Inflammatory macrophage treated with lipopolysaccharide for 4 hours (primary cell): ENCODE measurements at regions not wholly inside any gene's neighbourhood (a gene's known extent, or its start where the extent isn't known, plus 50 kb on each side); places are given as distances from the start of the nearest gene placed in this dataset.
A peak's percentile ranks its signal among the peaks of the same experiment; 100 is the strongest.
"Not testable (repeated sequence)": the region's sequence is repeated elsewhere in the genome, so short reads cannot be mapped to it uniquely, and the experiment has no call there.

Source experiments
- DNase-seq: peaks from one replicate; pipeline ENCODE4 v3.0.0-alpha.2; 2020

DNA sequence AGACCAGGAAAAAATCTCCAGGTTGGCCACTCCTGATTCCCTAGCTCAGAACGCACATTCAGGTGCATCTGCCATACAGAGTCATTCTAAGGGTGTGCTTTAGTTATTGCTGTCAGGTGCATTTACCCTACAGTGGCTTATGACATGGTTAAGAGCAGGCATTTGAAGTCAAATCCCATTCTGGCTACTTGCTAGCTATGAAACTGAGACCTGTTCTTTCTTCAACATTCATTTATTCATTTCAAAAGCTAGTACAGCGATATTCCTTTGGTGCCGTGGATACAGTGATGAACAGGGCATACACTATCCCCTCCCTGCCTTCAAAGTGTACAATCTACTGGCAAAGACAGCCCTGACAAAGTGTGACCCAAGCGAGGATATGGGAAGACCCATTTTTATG is 508.3 kb downstream of the NPIPA7 start:
- no peak for DNase-seq

DNA sequence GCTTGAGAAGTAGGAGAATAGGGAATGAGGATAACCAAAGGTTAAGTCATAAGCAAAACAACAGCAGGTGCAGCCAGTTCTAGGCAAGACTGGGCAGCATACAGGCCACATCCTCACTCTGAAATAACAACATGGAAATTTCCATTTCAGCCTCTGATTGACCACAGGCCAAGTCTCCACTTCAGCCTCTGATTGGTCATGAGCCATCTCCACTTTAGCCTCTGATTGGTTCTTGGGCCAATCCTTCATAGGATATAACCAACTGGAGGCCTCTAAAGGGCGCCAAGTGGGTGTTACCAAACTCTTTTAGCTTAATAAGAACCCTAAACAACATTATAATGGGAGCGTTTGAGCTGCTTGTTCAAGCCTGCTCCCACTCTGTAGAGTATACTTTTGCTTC is 512.0 kb downstream of the NPIPA7 start:
- no peak for DNase-seq

DNA sequence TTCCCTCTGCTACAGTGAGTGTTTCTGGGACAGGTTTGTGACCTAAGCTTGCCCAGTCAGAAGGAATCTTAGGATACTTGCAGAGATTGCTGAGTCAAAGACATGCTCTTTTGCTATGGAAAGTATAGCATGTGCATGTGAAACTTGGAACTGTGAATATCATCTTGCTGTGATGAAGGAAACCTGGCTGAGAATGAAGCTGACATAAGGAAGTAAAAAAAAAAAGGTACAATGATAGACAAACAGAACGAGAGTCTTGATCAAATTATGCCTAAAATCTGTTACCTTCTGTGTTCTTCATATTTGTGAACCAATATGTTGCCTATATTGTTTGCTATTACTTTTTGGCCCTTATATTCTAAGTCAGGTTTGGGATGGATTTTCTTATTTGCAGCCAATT is 525.7 kb downstream of the NPIPA7 start:
- DNase-seq: no peak

DNA sequence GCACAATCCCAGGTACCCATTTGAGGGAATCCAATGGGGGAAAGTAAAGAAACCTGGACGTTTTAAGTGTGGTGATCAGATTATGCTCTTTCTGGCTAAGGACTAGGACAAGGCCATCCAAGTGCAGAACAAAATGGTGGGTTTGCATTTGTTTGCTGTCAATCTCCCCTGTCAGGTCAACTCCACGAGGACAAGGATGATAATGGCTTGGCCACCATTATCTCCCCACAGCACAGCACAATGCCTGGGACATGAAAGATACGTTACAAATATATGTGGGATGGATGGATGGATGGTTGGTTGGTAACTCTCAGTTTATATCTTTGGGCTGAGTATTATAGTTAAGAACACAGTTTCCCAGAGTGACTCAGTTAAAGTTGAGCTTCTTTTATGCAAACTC is 526.9 kb downstream of the NPIPA7 start:
- DNase-seq: no peak

DNA sequence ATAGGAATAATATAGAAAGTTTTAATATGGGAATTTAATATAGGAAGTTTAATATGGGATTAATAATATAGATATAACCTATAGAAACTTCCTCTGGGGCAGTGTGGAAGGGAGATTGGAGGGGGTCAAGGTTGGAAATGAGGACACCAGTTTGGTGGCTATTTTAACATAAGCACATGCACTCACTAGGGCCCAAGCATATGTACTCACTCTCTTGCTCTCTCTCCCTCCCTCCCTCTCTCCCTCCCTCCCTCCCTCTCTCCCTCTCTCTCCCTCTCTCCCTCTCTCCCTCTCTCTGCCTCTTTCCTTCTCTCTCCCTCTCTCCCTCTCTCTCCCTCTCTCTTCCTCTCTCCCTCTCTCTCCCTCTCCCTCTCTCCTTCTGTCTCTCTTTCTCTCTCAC is 528.1 kb downstream of the NPIPA7 start:
- DNase-seq: no peak

DNA sequence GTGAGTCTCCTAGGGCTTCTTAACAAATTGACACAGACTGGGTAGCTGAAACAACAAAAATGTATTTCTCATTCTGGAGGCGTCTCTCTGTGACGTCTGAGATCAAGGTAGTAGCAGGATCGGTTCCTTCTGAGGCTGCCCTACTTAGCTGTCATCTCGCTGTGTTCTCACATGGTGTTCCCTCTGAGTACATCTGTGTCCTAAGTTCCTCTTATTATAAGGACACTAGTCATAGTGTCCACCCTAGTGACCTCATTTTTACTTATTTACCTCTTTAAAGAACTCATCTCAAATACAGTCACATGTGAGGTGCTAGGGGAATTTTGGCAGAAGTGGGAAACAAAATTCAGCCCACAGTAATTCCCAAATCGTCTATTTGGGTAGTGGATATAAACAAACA is 529.1 kb downstream of the NPIPA7 start:
- DNase-seq: peak; percentile 48

DNA sequence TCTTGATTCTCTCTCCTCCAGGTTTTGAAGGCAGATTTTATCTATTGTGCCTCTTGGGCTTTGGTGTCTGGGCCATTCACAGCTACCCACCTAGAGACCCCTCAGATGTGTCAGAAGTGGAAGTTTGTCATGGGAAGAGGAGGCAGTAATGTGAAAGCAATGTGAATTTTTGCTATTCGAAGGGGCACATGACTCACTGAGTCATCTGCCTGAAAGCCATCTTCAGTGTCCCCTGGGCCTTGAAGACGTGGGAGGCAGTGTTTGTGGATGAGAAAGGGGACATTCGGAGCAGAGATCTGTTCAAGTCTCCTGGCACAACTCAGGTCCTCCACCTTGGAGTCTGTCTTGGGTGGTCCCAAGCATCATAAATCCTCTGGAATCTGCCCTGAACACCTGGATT is 530.2 kb downstream of the NPIPA7 start:
- peak; percentile 24 for DNase-seq

DNA sequence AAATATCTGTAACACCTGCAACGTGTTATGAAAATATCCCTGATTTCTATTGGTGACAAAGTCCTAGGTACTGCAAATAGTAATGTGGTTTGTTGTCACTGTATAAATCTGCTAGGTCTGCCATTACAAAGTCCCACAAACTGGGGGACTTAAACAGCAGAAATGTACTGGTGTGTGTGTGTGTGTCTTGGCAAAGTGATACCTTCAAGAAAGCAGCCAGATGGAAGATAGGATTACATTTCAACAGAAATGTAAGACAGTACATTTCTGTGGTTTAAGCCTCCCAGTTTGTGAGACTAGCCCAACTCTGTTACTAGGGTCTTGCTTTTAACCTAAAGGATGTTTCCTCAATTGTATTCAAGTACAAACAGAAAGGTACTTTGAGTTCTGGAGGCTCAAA is 531.7 kb downstream of the NPIPA7 start:
- no peak for DNase-seq

DNA sequence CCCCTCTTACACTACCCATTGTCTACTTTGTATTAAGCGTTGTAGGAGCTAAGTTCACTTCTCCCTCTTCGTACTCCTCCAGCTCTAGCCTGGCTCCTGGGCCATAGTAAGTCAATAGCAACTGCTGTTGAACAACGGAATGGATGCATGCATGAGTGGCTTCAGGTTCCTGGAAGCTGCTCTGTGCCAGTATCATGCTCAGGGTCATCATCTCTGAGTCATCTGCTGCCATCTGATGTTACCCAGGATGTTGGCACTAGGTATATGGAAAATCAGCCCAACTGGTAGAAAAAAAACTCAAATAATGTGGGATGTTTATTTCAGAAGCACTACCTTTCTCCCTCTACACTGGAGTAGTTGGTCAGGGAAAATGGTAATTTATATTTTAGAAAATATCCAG is 536.8 kb downstream of the NPIPA7 start:
- no peak for DNase-seq

DNA sequence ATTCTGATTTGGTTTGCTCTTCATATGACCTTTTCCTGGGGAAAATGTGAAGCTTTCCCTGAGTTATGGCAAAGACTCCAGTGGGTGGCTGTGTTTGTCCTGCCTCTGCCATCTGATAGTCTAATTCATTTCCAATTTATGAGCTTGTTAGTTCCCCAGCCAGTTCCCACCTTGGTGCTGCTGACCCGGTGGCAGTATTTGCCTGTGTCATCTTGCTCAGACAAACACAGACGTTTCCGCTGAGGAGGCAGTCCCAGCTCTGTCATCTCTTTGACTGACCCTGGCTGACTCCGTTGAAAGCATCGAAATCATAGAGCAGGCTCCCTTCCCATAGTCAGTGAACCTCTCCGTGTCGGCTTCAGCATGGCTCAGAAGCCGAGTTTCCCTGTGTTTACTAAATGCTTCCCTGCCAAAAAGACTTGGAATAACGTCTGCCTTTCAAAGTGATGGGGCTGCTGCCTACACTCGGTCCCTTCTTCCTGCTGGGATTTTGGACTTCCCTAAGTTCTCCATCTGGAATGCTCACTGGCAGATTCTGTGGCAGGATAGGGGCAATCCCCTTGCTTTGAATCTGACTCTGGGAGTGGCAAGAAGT is 538.3 kb downstream of the NPIPA7 start:
- DNase-seq: no peak

DNA sequence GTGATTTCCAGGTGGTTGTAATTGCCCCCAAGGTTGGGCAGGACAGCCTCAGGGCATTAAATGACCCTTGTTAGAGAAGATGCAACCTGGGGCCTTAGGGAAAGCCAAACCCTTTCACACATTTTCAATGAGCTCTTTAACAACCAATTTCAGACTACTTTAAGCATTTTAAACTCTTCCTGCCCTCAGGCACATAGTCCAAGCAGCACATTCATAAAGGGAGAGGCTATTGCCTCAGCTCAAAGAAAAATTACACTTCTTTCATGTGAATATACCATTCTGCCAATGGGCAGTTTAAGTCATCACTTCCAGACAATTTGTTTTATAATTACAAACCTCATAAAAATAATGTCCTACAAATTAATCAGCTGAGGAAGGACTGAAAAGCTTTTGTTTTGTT is 544.5 kb downstream of the NPIPA7 start:
- no peak for DNase-seq

DNA sequence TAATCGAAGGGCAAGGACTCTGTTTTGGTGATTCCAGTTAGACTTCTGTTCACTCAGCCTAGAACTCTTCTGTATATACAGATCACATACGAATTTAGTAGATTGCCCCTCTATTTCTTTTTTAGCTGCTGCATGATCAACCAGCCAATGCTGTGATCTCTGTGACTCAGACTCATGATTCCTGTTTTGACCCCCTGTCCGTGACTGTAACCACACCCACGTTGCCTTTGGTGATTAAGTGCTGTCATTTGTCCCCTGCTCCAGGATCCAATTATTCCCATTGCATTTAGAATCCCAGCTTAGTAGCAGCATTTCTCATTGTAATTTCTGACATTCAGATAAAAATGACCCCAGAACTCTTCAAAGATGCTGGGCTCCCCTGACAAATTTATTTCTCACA is 545.7 kb downstream of the NPIPA7 start:
- DNase-seq: peak; percentile 6

DNA sequence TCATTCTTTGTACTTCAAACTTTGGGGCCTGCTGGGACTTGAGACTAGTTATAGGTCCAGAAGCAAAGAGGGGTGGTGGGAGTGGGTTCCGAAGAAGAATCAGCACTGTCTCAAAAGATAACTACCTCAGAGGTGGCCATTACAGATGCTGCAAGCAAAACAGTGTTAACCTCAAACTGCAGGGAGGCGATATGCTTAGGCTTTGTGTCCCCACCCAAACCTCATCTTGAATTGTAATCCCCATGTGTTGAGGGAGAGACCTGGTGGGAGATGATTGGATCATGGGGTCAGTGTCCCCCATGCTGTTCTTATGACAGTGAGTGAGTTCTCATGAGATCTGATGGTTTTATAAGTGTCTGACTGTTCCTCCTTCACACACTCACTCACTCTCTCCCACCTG is 545.3 kb downstream of the XYLT1 start:
- no peak for DNase-seq

DNA sequence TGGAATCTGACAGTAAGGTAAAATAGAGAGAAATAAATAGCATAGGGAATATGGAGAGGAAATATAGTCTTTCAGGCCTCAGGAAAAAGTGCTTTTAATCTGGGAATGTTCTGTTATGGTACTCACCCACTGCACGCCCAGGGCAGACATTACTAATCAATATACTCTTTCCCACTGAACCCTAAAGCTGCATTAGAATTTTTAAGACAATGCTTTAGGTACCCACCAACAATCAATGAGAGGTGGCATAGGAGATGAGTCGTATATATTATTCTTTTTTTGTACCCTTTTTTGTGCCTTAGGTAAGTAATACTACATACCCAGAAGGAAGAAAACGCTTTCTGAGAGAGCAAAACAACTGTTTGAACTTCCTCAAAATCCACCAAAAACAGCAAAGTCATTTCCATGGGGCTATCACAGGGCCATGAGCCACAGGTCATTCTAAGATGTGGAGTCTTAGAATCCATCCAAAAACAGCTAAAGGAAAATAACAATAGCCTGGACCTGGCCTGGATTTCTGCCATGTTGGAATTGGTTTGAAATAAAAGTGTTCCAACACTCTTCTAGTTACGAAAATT is 542.1 kb downstream of the XYLT1 start:
- DNase-seq: peak; percentile 32

DNA sequence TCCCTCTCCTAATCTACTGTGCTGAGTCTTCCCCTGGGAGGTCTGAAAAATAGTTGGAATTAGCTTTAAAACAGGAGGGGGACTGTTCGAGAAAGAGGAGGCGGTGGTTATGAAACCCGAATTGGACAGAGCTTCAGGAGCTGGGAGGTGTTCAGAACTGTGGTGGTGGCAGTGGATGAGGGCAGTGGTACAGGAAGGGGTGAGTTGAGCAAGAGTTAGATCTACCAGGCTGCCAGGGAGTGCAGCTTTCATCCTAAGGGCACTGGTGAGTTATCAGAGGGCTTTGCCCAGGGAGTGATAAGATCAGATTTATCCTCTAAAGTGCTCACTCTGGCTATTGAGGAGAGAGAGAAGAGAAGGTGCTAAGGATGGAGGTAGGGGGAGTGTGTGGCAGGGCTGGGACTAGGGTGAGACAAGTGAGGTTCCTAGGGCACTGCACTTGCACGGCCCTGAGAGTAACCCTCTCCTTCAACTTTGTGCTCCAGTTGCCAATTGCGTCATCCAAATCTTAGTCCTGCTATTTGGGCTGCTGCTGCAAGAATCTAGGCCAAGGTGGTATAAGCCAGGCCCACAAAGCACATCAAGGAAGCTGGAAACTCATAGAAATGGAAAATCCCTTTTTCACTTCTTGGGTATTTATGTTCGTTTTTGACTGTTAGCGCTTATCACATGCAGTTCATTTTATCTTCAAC is 540.3 kb downstream of the XYLT1 start:
- no peak for DNase-seq

DNA sequence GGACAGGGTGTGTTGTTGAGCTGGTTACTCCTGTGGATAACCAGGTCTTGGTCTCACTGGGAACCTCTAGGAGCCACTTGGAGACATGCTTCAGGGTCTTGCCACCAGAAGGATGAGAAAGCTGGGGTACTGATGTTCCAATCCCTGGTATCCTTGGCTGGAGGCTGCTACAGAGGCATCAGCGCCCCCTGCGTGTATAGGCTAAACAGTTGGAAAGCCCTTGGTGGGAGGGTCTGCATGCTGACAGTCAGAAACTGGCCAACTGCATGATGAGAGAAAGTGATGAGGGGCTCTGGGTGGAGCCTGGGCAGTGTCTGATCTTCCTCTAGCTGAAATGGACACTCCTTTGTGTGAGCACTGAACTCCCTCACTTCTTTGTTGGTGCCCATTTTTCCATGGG is 536.9 kb downstream of the XYLT1 start:
- DNase-seq: no peak

DNA sequence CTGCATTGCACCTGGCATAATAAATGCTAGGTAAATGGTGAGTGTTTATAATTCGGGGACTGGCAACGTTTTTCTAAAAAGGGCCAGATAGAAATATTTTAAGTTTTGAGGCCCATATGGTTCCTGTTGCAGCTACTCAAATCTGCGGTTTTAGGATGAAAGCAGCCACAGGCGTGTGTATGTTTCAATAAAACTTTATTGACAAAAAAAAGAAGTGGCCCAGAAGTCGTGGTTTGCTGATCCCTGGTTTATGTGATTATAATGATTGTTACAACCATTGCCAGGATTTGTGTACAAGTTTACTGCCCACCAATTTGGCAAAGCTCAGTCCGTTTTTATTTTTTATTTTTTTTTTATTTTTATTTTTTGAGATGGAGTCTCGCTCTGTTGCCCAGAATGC is 536.1 kb downstream of the XYLT1 start:
- no peak for DNase-seq

DNA sequence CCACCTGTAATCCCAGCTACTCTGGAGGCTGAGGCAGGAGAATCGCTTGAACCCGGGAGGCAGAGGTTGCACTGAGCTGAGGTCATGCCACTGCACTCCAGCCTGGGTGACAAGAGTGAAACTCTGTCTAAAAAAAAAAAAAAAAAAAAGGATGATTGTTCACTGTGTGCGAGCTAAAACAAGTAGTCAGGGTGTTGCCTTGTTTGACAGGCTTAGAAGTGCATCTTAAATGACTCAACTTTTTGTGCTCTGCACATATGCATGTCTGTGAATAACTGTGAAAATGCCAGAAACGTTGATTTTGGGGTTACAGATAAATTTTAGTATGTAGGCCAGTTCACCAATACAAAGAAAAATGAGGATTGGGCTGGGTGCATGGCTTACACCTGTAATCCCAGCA is 534.9 kb downstream of the XYLT1 start:
- not testable (repeated sequence) for DNase-seq

DNA sequence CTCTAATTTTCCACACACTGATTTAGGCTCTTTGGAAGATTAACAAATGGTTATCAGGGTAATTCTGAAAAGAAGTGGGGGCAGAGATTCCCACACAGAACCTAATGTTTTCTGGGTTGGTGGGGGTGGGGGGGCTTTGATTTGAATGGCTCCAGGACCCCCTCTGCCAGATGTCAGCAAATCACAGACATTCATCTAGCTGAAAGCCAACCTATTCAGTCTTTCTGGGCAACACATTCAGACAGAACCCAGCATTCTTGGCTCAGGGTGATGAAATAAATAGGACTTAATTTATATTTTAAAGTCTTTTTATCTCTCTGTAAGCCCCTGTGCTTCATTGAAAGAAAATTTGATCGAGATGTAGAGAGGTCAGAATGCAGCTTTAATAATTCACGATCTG is 533.2 kb downstream of the XYLT1 start:
- DNase-seq: no peak

DNA sequence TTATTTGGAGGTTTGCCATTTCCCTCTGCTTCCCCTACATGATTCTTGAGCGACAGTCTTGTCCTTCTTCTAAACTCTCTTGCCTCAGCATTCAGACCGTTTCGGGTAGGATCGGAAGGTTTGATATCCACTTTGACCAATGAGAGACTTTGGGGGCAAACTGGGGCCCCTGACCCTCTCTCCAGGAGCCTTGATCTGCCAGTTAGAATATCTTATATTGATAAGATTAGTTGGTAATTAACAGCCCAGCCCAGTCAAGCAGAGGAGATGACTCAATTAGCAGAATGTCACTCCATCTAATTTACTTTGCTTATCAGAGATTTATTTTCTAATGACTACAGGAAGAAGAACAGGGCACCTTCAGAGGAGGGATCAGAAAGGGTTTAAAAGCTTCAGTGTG is 532.8 kb downstream of the XYLT1 start:
- DNase-seq: no peak

DNA sequence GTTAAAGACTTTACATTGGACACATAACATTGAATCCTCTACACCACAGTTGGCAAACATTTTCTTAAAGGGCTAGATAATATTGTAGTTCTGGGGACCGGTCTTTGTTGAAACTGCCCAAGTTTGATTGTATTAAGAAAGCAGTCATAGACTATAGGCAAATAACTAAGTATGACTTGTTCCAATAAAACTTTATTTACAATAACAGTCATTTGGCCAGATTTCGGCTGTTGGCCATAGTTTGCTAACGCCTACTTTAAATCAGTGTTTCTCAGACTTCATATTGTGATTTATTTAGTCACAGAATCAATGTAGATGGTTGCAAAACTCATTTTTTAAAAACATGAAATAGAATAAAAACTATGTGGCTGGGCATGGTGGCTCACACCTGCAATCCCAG is 531.8 kb downstream of the XYLT1 start:
- DNase-seq: no peak

DNA sequence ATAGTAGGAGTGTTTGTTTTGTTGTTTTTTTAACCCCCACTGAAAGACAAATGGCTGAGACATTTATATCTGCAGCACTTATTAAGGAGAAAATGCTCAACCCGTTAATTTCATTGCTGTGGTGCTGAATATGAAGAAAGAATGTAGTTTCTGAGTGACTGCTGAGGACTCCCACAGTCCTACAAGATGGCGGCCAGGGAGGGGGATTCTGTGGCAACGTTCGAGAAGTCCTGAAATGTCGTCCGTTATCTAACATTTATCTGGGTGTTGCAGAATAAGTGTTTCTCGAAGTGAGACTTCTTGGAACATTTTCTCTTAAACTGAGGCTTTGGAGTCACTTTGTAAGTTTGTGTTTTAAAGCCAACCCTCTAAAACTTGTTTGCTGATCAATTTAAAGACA is 530.4 kb downstream of the XYLT1 start:
- no peak for DNase-seq

DNA sequence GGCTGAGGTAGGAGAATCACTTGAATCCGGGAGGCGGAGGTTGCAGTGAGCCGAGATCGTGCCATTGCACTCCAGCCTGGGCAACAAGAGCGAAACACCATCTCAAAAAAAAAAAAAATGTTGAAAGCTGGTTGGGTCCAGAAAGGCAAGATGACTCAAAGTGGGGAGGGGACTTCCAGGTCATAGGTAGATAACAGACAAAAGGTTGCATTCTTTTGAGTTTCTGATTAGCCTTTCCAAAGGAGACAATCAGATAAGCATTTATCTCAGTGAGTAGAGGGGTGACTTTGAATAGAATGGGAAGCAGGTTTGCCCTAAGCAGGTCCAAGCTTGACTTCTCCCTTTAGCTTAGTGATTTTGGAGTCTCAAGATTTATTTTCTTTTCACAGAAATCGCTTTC is 527.9 kb downstream of the XYLT1 start:
- DNase-seq: not testable (repeated sequence)

DNA sequence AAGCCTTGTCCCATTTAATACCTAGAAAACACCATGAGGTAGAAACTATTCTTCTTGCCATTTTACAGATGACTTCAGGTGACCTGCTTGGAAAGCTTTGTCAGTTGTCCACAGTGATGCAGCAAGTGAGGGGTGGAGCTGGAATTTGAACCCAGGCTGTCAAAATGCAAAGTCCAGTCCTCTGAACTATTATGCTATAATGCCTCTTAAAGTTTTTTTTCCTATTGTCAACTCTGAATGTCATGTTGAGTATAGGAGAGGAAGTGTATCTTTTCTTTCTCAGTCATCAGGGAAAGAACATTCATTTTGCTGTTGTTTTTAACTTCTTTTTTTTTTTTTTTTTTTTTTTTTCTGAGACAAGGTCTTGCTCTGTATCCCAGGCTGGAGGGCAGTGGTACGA is 525.6 kb downstream of the XYLT1 start:
- no peak for DNase-seq

DNA sequence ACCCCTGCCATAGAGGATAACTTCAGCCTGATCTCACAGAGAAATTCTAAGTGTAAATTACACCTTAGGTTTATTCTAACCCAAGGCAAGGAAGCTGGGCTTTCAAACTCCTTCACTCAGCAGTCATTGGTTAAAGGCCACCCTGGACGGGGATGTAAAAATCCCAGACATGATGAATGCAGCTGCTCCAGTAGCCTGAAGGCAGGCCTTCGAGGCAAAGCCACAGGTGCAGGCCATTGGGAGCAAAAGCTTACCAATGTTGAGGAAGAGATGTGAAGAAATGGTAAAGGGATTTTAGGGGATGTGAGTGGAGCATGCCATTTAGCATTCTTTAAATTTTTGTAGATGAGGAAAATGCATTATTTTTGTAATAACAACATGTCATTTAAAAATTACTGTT is 514.4 kb downstream of the XYLT1 start:
- no peak for DNase-seq
